ENCODE measurements at regions not wholly inside any gene's neighbourhood (a gene's known extent, or its start where the extent isn't known, plus 50 kb on each side); places are given as distances from the start of the nearest gene placed in this dataset.

DNA sequence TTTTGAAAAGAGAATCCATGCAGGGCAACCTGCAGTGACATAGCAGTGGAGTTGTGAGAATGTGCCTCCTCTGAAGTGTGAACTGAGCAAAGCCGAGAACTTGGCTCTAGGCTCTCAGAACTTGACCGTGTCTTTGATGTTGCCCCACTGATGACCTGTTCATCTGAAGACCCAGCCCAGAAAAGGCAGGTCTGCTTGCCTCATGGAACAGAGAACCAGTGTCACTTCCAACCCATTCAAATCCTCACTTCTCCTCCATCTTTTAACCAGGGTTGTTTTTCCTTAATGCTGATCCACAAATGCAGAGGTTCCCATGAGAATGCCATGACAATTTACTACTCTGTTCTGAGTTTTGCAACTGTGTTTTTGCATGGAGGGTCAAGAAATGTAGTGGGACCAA is 155.4 kb downstream of the MED10 start:
- Histone ChIP-seq H3K9ac (ENCODE audit: control insufficient read depth, extremely low read depth, insufficient read depth, low read length) (no peak overlapping the region), H3K4me2 (ENCODE audit: control insufficient read depth, extremely low read depth, insufficient read depth, low read depth, low read length) (no peak overlapping the region), H3K9me1 (ENCODE audit: control insufficient read depth, extremely low read depth, insufficient read depth, low read length) (no peaks in the 10 kb centered on the region), H3K27ac (ENCODE audit: control insufficient read depth, insufficient read depth, low read length) (no peak overlapping the region), H4K20me1 (ENCODE audit: control insufficient read depth, extremely low read depth, insufficient read depth, low read length) (no peaks in the 10 kb centered on the region), H3K4me1 (ENCODE audit: control insufficient read depth, extremely low read depth, insufficient read depth, low read length) (no peaks in the 10 kb centered on the region), H3K79me2 (ENCODE audit: control insufficient read depth, insufficient read depth, low read length) (no peaks in the 10 kb centered on the region), H2AFZ (ENCODE audit: control insufficient read depth, low read length) (no peak overlapping the region), H3K36me3 (ENCODE audit: control insufficient read depth in 2 of 2, extremely low read depth in 1 of 2, insufficient read depth in 2 of 2, low read length in 2 of 2) (no peaks in the 10 kb centered on the region), H3K9me3 (ENCODE audit: control insufficient read depth, low read depth, low read length) (no peaks in the 10 kb centered on the region), H3K4me3 (ENCODE audit: control insufficient read depth in 2 of 3, extremely low read depth in 1 of 3, insufficient read depth in 2 of 3, low read depth in 1 of 3, low read length in 3 of 3) (no peak overlapping the region), H3K27me3 (ENCODE audit: control insufficient read depth, extremely low read depth, insufficient read depth, low read length) (no peaks in the 10 kb centered on the region)
- dilution Hi-C loops (cut with MboI; ENCODE audit: extremely low pct_ligation_motif_present, low sequenced_read_pairs): no loop called here
- no peak for TF ChIP-seq EZH2 (IDR thresholded peaks at IDR 0.05; ENCODE audit: low read length)
- TF ChIP-seq, protein P1, sequence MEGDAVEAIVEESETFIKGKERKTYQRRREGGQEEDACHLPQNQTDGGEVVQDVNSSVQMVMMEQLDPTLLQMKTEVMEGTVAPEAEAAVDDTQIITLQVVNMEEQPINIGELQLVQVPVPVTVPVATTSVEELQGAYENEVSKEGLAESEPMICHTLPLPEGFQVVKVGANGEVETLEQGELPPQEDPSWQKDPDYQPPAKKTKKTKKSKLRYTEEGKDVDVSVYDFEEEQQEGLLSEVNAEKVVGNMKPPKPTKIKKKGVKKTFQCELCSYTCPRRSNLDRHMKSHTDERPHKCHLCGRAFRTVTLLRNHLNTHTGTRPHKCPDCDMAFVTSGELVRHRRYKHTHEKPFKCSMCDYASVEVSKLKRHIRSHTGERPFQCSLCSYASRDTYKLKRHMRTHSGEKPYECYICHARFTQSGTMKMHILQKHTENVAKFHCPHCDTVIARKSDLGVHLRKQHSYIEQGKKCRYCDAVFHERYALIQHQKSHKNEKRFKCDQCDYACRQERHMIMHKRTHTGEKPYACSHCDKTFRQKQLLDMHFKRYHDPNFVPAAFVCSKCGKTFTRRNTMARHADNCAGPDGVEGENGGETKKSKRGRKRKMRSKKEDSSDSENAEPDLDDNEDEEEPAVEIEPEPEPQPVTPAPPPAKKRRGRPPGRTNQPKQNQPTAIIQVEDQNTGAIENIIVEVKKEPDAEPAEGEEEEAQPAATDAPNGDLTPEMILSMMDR (optimal IDR thresholded peaks at IDR 0.05 in 1 of 3, IDR thresholded peaks at IDR 0.05 in 1 of 3, conservative IDR thresholded peaks at IDR 0.05 in 1 of 3; ENCODE audit: extremely low read depth in 1 of 3, insufficient read depth in 2 of 3, low read length in 3 of 3): no peak
- no peak for FAIRE-seq
- DNase-seq (ENCODE audit: low read depth, low spot score): no peak

DNA sequence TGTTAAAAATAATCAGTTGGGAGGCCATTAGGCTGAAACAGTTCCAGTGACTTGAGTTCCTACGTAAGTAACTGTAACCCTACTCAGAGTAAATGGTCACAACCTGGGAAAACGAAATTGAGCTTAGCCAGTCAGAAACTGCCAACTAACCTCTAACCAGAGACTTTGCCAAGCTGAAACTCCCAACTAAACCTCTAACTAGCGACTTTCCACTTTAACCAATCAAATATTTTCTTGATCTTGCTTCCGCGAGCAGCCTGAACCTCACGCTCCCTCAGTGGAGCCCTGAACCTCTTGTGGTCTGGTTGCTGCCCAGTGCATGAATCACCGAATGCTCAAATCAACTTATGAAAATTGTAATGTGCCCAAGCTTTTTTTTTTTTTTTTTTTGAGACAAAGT is 156.2 kb downstream of the MED10 start:
- Histone ChIP-seq H3K27me3 (ENCODE audit: control insufficient read depth, extremely low read depth, insufficient read depth, low read length) (no peaks in the 10 kb centered on the region), H2AFZ (ENCODE audit: control insufficient read depth, low read length) (no peak overlapping the region), H3K27ac (ENCODE audit: control insufficient read depth, insufficient read depth, low read length) (no peak overlapping the region), H3K9me1 (ENCODE audit: control insufficient read depth, extremely low read depth, insufficient read depth, low read length) (no peaks in the 10 kb centered on the region), H3K4me1 (ENCODE audit: control insufficient read depth, extremely low read depth, insufficient read depth, low read length) (no peaks in the 10 kb centered on the region), H3K4me2 (ENCODE audit: control insufficient read depth, extremely low read depth, insufficient read depth, low read depth, low read length) (no peak overlapping the region), H3K9ac (ENCODE audit: control insufficient read depth, extremely low read depth, insufficient read depth, low read length) (no peak overlapping the region), H3K4me3 (ENCODE audit: control insufficient read depth in 2 of 3, extremely low read depth in 1 of 3, insufficient read depth in 2 of 3, low read depth in 1 of 3, low read length in 3 of 3) (no peak overlapping the region), H3K79me2 (ENCODE audit: control insufficient read depth, insufficient read depth, low read length) (no peaks in the 10 kb centered on the region), H3K9me3 (ENCODE audit: control insufficient read depth, low read depth, low read length) (no peaks in the 10 kb centered on the region), H3K36me3 (ENCODE audit: control insufficient read depth in 2 of 2, extremely low read depth in 1 of 2, insufficient read depth in 2 of 2, low read length in 2 of 2) (no peaks in the 10 kb centered on the region), H4K20me1 (ENCODE audit: control insufficient read depth, extremely low read depth, insufficient read depth, low read length) (no peaks in the 10 kb centered on the region)
- DNase-seq (ENCODE audit: low read depth, low spot score): no peak
- dilution Hi-C loops (cut with MboI; ENCODE audit: extremely low pct_ligation_motif_present, low sequenced_read_pairs): no loop called here
- no peak for FAIRE-seq
- TF ChIP-seq EZH2 (IDR thresholded peaks at IDR 0.05; ENCODE audit: low read length): no peak
- TF ChIP-seq, protein P1 (optimal IDR thresholded peaks at IDR 0.05 in 1 of 3, IDR thresholded peaks at IDR 0.05 in 1 of 3, conservative IDR thresholded peaks at IDR 0.05 in 1 of 3; ENCODE audit: extremely low read depth in 1 of 3, insufficient read depth in 2 of 3, low read length in 3 of 3): no peak

Measured in keratinocyte (primary cell).